ENCODE measurements at regions not wholly inside any gene's neighbourhood (a gene's known extent, or its start where the extent isn't known, plus 50 kb on each side); places are given as distances from the start of the nearest gene placed in this dataset.

DNA sequence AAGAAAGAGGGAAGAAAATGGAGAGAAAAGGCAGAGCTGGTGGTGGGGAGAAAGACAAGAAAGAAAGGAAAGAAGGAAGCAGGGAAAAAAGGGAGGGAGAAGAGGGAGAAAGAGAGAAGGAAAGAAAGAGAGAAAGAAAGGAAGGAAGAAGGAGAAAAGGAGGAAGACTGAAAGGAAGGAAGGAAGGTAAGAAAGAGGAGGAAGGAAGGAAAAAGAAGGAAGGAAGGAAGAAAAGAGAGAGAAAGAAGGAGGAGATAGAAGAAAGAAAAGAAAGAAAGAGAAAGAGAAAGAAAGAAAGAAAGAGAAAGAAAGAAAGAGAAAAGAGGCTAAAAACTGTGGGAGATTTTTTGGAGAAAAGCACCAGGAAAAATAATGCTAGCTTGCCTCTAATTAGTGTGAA is 561.4 kb upstream of the GOT2 start:
- TF ChIP-seq, protein P1, sequence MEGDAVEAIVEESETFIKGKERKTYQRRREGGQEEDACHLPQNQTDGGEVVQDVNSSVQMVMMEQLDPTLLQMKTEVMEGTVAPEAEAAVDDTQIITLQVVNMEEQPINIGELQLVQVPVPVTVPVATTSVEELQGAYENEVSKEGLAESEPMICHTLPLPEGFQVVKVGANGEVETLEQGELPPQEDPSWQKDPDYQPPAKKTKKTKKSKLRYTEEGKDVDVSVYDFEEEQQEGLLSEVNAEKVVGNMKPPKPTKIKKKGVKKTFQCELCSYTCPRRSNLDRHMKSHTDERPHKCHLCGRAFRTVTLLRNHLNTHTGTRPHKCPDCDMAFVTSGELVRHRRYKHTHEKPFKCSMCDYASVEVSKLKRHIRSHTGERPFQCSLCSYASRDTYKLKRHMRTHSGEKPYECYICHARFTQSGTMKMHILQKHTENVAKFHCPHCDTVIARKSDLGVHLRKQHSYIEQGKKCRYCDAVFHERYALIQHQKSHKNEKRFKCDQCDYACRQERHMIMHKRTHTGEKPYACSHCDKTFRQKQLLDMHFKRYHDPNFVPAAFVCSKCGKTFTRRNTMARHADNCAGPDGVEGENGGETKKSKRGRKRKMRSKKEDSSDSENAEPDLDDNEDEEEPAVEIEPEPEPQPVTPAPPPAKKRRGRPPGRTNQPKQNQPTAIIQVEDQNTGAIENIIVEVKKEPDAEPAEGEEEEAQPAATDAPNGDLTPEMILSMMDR (IDR thresholded peaks at IDR 0.05 in 4 of 5, conservative IDR thresholded peaks at IDR 0.05 in 1 of 5): no peak
- no peak for TF ChIP-seq POLR2A (IDR thresholded peaks at IDR 0.05)
